HS-27A (cell line): ENCODE measurements at regions not wholly inside any gene's neighbourhood (a gene's known extent, or its start where the extent isn't known, plus 50 kb on each side); places are given as distances from the start of the nearest gene placed in this dataset.
"Not testable (repeated sequence)": the region's sequence is repeated elsewhere in the genome, so short reads cannot be mapped to it uniquely, and the experiment has no call there.

Experiments
- DNase-seq: peaks from one replicate; pipeline ENCODE4 v3.0.0-alpha.2; 2012; ENCODE audit warnings: low read depth, missing footprints

DNA sequence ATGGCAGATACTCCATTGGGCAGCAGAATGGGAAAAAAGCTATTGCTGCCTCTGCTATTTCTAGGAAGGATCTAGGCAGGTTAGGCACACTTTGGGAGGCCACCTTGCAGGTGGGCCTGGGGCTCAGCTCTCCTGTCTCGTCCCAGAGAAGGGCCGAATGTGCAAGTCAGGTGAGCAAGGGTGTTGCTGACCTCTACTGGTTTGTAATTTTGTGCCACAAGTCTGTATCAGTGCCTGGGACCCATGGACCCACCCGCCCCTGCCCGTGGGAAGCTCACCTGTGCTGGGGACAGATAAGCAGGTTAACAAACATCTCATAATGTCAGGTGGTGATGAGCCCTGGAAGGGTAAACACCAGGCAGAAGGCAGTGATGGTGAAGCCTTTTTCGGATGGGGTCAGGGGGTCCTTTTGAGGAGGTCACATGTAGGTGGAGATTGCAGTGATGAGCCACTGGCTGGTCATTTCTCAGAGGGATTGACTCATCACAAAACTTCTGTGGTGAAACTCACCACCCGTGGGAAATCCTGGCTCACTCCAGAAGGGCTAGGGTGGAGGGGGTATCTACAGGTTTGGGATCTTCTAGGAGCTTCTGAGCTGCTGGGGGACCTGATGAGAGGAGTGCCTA, 161.3 kb downstream of the KLF13 start:
- peak; percentile 36 for DNase-seq

DNA sequence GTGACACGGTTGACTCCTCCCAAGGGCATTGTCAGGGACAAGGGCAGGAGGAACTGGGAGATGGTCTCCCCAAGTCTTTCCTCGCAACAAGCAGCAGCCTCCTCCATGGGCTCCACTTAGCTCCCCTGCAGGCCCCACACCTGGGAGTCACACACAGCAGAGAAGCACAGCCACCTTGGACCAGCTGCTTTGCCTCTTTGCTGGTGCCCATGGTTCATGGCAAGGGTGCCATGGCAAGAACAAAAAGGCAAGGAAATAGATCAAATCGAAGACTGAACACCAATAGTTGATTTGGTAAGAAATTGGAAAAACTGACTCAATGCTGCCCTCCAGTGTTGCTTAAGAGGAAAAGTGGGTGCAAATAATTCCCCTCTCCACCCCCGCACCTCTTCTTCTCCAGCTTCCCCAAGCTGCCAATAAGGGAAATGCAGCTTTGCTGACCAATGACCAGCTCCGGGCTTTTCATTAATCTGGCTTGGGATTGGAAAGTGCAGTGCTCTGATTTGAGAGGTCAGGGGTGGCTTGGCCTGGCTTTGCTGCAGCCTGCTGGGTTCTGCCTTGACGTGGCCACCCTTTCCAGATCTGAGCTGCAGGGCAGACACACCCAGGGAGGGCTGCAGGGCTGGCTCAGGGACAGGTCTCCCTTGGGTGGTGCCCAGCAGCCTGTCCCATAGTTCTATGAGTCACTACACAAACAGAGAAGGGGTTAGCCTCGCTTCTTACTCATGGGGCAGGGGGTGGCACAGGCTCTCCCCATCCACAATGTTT, 162.0 kb downstream of the KLF13 start:
- peak; percentile 76 for DNase-seq

DNA sequence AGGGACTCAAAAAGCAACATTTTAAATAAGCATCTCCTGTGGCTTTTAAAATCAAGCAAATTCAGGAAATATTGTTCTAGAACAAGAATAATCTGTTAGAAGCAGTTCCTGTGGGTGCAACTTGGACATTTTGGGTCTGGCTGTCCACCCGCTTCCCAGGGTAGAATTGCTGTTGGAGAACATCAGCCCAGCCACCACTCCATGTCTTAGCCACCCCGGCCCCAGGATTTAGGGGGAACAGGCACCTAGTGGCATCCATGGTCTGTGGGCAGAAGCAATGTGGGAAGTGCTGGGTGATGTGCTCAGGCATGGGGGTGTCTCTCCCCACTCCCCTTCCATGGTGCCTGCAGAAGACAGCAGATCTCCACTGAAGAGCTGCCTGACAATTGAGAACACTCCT, 162.6 kb downstream of the KLF13 start:
- DNase-seq: no peak

DNA sequence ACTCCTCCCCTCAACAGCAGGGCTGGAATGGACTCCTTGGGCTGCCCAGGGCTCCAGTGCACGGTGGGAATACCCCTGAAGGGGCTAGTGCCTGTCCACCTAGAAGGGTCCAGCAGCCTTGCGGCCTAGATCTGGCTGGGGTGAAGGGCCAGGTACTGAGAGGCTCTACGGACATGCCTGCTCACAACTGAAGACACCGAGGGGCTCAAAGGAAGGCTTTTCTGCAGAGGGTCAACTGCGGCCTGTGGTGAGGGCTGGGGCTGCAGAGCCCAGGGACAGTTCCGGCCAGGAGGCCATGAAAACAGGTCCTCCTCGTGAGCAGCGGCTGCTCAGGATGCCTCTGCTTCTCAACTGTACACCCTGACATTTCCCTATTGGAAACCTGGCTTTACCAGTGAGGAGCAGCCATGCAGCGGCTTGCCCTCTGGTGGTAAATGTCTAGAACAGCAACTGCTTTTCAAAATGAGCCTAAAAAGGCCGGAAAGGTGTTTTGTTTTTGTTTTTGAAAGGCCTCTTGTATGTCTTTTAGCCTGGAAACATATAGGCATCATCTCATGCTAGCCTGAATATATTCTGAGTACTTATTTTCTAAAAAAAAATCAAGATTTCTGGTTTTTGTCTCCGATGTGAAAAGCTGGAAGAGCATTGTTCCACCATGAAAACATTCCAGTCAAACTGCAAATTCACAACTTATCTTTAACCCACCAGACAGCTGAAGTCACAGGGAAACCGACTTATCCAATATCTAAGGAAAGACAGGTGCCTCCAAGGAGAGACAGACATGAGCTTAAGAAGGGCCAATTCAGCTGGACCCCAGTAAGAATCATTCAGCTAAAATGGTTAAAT, 163.4 kb downstream of the KLF13 start:
- DNase-seq: peak; percentile 26

DNA sequence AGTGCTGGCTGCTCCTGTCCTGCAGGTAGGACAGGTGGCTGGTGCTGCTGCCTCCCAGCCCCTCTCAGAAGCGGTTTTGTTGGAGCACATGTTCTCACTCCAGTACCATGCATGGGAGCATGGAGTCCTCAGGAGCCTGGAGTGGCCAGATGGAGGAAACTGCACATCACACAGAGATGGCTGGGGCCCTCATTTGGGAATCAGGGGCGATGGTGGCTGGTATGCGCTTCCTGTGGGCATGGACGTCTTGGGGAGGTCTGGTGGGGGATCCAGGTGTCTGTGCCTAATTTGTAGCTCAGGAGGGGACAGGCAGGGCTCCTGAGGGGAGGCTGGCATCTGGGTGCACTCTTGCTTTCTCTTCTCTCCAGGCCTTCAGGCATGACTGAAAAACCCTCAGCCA, 168.2 kb downstream of the KLF13 start:
- no peak for DNase-seq

DNA sequence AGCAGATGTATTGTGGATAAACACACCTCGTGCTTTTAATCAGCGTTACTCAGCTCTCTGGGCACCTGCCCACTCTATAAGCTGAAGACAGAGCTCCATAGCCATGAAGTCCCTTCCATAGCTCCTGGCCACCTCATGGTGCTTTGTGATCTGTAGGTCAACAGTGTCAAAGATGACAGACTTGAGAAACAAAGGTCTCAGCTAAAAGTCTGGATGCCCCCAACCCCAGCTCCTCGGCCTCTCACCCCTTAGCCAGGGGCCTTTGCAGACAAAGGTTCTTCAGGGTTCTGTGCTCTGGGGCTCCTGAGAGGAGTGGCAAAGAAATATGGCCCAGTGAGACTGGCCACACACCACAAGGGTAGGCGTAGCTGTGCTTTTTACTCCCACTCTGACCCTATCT, 168.6 kb downstream of the KLF13 start:
- no peak for DNase-seq

DNA sequence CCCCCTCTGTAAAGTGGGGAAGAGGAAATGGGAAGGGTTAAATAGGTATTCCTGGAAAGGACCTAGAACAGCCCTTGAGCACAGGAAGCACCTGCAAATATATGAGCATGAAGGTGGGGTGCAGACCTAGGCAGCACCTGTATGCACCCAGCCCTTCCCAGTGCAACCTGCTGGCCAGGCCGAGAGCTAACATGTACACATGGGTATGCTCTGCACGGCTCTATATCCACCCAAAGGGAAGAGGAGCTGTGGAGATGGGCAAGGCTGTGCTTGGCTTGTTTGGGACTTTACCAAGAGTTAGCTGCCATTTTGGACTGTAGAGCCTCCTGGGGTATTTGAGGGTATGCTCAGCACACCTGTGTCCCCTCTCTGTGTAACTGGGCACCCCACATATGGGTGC, 171.2 kb downstream of the KLF13 start:
- no peak for DNase-seq

DNA sequence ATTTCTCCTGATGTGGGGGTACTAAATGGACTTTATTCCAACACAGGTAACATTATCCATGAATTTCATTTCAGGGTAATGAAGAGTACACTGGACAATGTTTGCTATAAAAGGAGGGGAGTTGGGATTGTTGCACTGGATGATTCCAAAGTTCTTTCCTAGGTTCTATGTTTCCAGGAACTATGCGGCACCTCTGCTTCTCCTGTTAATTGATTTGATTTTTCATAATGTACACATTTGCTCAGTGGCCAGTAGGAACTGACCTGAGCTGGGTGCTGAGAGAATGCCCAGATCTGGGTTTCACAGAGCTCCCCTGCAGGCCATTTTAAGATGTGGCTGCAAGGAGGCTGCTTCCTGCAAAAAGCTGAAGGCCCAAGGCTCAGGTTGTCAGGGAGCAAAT, 171.7 kb downstream of the KLF13 start:
- no peak for DNase-seq

DNA sequence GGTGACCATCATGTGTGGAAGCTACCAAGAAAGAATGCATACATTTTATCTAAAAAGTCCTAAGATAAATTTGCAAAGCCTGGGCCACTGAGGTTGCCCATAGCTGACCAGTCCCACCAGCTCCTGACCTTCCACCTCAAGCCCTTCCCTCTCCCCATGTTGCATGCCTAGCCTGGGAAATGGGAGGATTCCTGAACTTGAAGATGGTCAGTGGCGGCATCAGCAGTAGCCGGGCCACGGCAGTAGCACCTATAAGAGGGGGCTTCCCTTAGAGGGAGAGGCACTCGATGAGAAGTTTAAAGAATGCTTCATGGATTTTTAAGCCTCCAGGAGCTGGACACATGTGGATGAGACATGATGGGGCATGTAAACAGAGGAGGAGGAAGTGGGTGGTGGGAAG, 172.1 kb downstream of the KLF13 start:
- DNase-seq: no peak

DNA sequence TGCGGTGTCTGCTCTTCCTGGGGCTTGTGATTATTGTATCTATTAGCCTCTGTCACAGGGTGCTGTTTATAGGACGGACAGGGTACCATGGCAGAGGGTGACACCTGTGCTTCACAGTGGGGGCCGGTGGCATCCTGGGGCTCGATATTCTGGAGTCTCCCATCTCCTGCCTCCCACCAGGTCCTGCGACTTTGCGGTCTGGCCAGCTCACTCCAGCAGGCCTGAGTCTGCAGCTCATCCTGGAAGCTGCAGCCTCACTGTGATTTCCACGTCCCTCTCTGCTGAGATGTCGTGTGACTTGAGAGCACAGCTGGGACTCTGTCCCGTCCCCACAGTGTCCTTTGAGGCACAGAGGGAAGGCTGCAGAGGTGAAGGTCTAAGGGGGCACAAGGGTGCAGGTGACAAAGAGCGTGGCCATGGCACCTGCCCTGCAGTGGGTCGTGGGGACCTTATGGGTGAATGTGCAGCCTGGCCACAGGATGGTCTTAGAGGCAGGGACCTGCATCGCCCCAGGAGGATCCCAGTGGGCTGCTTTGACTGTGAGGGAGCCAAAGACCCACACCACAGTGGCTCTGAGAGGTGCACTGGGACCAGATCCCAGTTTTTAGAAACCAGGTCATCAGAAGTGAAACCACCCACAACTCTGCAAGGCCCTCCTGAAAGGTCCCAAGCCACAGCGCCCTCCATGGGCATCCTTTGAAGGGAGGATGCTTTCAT, 172.8 kb downstream of the KLF13 start:
- DNase-seq: no peak

DNA sequence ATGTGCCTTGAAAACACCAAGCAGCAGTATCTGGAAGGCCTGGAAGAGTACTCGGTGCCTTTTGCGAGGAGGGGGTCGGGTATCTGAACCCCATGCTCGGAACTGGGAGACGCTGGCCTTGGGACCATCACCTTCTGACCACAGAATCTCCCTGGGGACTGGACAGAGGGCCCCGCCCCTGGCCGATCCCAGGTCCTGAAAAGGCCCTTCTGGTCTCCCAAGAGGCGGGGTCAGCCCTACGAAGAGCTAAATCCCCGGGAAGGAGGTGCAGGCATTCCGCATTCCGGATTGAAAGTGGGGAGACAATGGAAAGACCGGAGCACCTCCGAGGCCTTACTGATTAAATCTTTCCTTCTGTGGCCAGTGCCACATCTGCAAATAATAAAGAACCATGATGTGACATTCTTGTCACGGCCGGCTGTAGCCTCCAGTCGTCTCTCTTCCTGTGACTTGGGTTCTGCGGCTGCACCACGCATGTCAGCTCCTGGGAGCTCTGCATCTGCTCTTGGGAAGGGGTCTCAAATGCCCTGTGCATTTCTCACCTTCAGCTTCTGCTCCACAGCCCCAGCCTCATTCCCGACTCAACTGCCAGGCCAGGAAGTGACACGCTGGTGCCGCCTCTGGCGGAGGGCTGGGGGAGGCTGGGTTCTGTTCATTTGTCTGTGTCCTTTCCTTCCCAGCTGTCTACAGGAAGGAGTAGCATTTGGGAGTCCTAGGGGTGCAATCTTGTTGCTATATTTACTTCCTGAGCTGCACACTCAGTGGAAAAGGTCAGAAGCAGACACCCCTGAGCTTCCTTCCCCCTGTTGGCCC, 173.5 kb downstream of the KLF13 start:
- no peak for DNase-seq

DNA sequence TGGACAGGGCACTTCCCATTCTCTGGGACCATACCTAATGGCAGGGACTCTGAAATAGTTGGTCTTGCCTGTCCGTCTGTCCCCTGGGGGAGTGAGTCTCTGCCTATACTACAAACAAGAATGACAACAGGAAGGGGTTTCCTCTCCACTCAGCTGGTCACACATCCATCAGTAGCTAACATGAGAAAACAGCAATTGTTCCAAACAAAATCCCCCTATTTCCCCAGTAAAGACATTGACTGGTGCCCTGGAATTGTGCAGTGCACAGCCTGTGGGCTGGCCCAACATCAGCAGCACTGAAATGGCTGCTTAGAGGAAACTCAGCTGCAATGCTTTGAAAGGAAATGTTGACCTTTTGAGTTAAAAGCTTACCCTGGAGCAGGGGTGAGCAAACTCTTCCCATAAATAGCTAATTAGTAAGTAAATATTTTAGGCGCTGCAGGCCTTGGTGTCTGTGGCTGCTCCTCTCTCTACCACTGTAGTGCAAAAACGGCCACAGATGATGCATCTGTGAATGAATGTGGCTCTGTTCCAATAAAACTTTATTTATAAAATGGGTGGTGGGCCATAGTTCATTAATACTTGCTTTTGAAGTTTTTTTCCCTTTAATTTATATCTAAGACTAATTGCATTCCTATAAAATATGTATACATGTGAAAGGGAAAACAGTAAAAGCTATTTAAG, 174.3 kb downstream of the KLF13 start:
- DNase-seq: no peak

DNA sequence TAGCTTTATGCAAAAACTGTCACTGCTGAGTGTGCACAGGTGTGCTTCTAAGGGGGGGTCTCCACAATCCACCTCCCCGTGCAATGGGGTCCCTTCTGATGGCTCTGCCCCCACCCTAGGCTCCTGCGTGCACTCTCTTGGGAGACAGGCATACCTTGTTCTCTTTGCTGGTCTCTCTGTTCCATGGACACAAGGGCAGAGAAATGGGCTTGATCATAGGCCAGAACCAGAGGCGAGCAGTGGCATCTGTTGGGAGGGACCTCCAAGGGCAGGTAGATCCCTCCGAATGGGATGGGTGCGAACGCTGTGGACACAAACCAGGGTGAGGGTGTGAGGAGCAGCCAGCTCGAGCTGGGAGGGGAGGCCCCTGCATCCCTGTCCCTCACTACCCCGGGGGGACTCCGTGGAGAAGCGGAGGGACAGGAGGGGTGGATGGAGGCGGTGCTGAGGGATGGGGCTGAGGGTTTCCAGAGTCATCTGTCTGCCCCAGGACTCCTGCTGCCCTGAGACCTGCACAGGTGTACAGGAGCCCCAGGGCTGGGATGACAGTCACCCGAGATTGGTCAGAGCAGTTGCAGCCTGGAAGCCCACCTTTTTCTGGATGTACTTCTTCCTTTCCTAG, 175.0 kb downstream of the KLF13 start:
- no peak for DNase-seq

DNA sequence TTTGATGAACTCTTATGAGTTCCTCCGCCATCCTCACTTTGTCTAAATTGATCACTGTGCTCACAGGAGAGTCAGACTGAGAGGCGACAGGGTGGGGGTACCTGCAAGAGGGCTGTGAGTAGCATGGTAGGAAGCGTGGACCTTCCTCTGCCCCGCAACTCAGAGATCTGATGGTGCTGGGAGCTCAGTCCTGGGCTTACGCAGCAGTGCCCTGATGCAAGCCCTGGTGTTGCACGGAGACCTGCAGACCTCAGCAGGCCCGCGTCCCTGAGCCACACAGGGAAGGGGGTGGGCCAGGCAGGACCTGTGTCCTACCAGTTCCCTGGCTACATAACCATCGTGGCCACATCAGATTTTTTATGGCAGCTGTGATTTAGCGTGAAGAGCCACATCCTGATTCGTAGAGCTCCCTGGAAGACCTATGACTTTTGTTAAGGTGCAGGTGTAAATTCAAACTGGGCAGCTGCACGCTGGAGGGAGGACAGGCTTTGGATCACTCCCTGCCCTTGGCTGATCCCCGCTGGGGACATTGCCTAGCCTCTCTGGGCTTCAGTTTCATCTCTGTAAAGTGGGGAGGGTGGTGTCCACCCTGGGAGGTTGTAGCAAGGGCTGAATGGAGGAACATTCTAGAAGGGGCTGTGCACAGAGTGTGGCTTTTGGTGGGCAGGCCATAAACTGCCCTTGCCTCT, 176.1 kb downstream of the KLF13 start:
- DNase-seq: no peak

DNA sequence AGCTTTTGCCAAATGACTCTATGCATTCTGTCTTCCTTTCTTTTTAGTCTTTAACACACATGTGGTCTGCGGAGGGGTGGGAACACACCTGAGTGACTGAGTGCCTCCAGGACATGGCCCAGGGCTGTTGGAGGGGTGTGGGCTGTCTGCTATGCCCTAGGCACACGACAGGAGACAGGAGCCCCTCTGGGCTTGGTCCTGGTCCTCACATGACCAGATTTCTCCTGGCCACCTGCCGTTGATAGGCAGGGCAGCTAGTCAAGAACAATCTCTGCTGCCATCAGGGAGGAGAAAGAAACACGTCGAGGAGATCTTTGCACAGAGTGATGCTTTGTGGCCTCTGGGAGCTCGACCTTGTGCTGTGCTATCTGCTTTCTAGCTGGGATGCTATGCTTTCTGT, 176.6 kb downstream of the KLF13 start:
- DNase-seq: no peak

DNA sequence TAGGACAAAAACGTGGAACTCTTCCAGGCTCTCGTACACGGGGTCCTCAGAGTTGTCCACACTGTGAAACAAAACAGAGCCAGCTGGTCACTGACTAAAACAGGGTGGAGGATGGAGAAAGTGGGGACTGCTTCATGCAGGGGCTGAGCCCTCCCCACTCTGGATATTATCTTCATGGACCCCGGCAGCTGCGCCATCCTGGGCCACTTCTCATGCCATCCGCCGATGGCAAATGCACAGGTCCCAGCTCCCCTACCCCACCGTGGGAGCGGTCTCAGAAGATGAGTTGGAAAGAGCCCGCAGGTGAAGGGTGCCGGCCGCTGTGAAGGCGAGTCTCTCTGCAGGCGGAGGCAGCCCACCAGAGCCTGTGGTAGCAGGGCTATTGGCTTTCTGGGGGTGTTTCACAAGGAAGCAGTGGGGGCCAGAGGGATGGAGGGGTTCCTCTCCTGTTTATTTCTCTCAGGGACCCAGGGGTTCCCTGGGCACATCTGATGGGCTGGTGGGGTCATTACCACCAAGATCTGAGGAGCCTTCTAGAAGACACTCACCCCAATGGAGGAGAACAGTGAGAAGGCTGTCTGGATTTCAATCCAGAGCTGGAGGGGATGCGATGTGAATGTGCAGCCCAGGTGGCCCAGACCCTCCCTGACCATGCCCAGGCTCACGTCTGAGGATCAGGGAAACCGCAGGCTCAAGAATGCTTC, 177.3 kb downstream of the KLF13 start:
- no peak for DNase-seq

DNA sequence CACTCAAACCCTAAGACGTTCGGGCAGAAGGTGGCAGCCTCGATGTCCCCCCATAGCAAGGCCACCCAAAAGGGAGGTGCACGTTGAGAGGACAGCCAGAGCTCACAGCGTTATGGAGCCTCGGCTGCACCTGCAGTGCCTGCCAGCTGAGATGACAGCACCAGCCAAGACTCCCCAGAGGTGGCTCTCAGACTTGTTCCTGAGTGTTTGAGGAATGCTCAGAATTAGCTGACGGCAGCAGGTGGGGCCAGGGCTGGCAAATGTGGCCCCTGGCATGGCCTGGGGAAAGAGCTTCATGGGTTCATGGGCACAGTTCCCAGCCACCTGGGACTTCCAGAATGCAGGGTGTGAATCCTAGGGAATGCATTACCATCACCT, 177.8 kb downstream of the KLF13 start:
- DNase-seq: no peak

DNA sequence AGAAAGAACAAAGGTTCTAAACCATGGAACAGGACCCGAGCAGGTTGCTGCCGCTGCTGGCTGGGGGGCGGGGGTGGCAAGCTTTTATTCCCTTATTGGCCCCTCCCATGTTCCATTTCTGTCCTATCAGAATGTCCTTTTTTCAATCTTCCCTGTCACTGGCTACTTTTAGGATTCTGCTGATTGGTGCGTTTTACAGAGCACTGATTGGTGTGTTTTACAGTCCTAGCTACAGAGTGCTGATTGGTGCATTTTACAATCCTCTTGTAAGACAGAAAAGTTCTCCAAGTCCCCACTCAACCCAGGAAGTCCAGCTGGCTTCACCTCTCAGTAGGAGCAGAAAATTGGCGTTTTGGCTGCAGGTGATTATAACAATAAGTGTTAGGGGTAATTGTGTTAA, 180.9 kb downstream of the KLF13 start:
- DNase-seq: not testable (repeated sequence)

DNA sequence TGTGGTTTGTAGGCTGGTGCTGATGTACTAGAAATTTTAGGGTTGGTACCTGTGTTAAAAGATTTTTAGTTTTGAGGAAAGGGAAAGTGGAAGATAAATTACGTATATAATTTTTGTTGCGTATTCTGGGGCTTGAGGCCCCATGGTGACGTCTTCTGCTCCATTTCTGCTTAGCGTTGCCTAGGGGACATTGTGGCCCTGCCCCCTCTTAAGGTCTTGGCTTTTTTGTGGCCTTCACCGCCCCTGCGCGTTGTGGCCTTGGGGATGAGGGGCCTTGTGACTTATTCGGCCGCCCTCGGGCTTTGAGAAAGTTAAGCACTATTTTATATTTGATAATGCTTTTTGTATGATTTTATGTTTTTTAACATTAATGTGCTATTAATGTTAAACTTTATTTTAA, 182.0 kb downstream of the KLF13 start:
- DNase-seq: no peak
